GM21360 (cell line): ENCODE measurements at regions not wholly inside any gene's neighbourhood (a gene's known extent, or its start where the extent isn't known, plus 50 kb on each side); places are given as distances from the start of the nearest gene placed in this dataset.

Experiments
- ATAC-seq: cut with Tn5 transposase; IDR thresholded peaks from one replicate; pipeline ENCODE4 v1.9.1; 2021; ENCODE audit warnings: mild to moderate bottlenecking, moderate library complexity; ENCODE audit not compliant: unreplicated experiment

- no peak for ATAC-seq
Observed at GRCh38 chr2:42851740-42852250, 59.4 kb upstream of the HAAO start.

- no peak for ATAC-seq
Observed at GRCh38 chr2:42851186-42851585, 58.8 kb upstream of the HAAO start.

- ATAC-seq: no peak
Observed at GRCh38 chr2:42850016-42850805, 57.8 kb upstream of the HAAO start.

- ATAC-seq: no peak
Observed at GRCh38 chr2:42849311-42849710, 56.9 kb upstream of the HAAO start.

GRCh38 chr2:42848726-42849290 is 56.4 kb upstream of the HAAO start:
- no peak for ATAC-seq

GRCh38 chr2:42848265-42848664 is 55.9 kb upstream of the HAAO start:
- no peak for ATAC-seq

GRCh38 chr2:42847596-42848151 is 55.3 kb upstream of the HAAO start:
- ATAC-seq: no peak

- ATAC-seq: no peak
Observed at GRCh38 chr2:42846932-42847595, 54.7 kb upstream of the HAAO start.

GRCh38 chr2:42846026-42846425 is 53.6 kb upstream of the HAAO start:
- ATAC-seq: no peak

- no peak for ATAC-seq
Observed at GRCh38 chr2:42844901-42845821, 52.8 kb upstream of the HAAO start.

GRCh38 chr2:42844366-42844765 is 52.0 kb upstream of the HAAO start:
- no peak for ATAC-seq

GRCh38 chr2:42843611-42844010 is 51.2 kb upstream of the HAAO start:
- ATAC-seq: no peak

GRCh38 chr2:42843131-42843530 is 50.7 kb upstream of the HAAO start:
- no peak for ATAC-seq

- ATAC-seq: no peak
Observed at GRCh38 chr2:42842466-42842865, 50.1 kb upstream of the HAAO start.
